ENCODE measurements at regions not wholly inside any gene's neighbourhood (a gene's known extent, or its start where the extent isn't known, plus 50 kb on each side); places are given as distances from the start of the nearest gene placed in this dataset.

DNA sequence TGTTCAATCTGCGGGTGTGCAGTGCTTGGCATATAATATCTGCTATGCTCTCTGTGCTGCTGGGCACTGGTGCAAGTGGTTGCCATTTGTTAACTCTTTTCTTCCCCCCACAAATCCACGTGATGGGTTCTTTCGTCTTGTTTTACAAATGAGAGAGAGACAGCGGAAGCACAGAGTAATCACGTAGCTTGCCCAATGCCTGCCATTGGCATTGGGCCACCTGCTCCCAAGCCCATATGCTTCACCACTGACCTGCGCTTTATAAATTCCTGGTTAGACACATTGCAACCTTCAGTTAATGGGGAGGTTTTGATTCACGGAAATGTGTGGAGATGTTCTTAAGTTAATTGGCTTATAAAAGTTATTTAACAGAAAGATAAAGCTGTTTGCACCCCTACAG lies 194.8 kb upstream of the ADAMTS16 start:
- FAIRE-seq = no peak
- DNase-seq (ENCODE audit: insufficient read length, low spot score) = no peak

DNA sequence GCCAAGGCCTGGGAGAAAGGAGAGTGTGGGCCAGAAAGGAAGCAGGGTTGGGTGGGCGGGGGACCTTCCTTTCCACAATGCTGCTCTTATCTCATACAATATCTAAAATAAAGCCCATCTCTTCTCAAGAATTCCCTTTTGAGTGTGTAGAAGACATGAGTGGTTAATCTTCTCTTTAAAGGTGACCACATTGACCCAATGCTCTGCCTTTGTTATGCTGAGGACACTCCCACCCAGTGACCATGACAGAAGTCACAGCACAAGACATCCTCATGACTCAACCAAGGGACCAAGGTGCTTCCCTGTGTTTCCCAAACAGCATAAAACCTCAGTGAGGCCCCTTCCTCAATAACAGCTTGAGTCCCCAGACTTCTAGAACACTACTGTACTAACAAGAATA lies 193.0 kb upstream of the ADAMTS16 start:
- DNase-seq (ENCODE audit: insufficient read length, low spot score) (no peak), FAIRE-seq (no peak)

DNA sequence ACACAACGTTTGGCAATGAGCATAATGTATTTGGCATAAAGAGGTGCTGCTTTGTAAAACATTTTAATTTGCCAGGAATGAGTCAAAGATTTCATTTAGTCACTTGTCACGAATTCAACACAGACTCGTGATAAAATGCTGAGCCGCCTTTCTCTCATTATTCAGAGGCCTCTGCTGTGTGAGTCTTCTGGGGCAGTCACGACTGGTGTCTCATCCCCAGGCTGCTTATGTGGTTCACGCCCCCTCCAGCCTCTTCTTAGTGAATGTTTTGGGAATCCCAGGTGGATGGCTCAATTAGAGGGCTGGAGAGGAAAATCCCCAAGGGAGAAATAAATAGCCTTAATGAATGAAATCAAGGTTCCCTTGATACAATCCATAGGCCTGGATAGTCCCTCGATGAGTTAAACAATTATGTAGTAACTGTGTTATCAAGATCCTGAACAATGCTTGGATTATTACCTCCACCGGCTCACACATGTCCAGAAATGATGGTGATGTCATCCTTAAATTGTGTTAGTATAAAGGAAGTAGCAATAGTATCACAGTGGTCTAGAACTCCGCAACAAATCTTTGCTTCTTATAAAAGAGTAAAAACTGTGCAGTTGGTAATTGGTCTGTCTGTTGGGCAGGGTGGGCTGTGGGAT lies 192.1 kb upstream of the ADAMTS16 start:
- DNase-seq (ENCODE audit: insufficient read length, low spot score) (no peak), FAIRE-seq (no peak)

DNA sequence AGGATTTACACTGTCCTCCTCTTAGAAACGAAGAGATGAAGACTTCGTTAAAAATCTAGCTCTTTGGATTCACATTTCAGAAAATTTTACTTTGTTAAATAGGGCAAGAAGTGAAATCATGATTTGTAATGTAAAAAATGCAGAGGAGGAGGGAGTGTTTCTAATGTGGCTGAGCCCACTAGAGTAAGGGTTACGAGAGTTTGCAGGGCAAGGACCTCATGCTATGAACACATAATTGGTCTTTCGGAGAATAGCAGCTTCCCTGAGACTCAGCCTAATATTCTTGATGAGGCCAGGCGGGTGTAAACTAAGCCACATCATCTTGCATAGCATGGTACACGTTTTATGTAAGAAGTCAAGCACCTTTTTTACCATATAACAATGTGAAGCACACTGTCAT lies 191.0 kb upstream of the ADAMTS16 start:
- FAIRE-seq = no peak

DNA sequence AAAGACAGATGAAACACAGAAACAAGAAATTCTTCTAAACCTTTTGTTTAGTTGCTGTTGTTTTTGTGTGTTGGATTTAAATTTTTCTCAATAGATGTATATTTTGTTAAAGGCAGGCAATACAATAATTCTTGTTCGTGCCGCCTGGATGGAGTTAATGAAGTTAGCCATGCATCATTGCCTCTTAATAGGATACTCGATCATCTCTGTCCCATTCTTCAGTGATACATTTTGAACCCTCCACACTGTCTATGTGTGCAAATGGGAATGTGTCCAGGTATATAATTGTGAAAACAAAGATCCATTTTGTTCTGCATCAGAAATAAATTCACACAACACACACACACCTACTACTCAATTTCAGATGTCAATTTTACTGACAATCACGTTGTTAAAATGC lies 186.6 kb upstream of the ADAMTS16 start:
- FAIRE-seq (no peak), DNase-seq (ENCODE audit: insufficient read length, low spot score) (no peak)

More for the DNA sequence above, 191.0 kb upstream of the ADAMTS16 start:
- DNase-seq (ENCODE audit: insufficient read length, low spot score) = no peak

DNA sequence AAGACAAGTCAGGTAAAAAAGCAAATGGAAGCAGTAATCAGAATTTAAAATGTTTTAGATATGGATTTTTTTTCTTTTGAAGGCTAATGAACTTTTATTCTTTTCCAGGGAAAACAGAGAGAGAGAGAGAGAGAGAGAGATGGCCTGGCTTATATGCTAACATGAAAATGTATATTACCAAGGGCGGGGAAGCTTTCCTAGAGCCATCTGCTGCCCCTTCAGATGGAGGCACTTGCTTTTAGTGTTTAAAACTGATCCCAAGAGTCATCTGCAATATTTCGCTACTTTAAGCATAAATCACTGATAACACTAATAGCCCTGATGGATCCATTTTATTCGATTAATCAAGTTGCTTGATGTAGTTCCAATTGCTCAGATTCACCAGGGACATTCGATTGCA lies 186.1 kb upstream of the ADAMTS16 start:
- FAIRE-seq (no peak), DNase-seq (ENCODE audit: insufficient read length, low spot score) (no peak)

DNA sequence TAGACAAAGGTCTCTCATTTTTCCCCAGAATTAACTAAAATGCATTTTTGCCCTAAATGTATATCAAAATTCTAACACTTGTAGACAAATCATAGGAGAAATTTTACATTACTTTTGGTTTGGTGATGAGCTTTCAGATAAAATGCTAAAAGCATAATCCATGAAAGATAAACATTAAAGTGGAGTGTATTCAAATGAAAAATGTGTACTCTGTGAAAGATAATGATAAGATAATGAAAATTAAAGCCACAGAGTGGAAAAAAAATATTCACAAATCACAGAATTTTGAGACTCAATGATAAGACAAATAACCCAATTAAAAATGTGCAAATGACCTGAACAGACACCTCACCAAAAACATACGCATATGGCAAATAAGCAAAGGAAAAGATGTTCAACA lies 176.9 kb upstream of the ADAMTS16 start:
- DNase-seq (ENCODE audit: insufficient read length, low spot score) (no peak), FAIRE-seq (no peak)

DNA sequence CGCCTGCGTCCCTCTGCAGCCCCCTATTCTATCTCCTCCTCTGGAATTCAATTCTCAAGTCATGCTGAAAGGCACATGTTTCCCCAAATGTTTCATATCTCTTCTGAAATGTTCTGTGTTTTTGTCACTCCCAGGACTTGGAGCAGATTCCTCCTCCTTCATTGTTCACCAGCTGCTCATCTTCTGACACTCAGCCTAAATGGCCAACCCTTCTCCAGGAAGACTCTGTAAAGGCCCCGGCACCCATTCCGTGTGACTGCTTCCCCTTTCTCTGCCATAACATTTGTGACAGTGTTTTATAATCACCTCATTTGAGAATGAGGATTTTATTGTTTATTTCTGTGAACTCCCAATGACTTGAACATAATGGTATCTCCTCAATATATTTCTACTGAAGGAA lies 170.8 kb upstream of the ADAMTS16 start:
- DNase-seq (ENCODE audit: insufficient read length, low spot score) = no peak
- no peak for FAIRE-seq

DNA sequence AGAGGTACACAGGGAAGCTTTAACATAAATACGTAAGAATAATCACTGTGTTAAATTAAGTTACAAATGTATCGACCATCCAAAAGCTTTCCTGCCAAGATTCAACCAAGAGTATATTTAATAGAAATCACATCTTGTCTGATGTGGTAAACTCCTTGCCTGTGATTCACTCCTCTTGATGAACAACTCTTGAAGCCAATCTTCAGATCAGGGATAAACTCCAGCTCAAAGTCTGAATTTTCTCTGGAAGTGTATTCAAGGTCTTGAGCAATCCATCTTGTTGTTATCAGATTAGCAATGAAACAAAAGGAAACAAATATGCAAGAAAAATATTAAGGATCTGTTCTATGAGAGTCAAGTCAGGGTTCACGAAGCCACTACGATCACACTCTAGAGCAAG lies 170.0 kb upstream of the ADAMTS16 start:
- no peak for FAIRE-seq
- DNase-seq (ENCODE audit: insufficient read length, low spot score) = no peak

DNA sequence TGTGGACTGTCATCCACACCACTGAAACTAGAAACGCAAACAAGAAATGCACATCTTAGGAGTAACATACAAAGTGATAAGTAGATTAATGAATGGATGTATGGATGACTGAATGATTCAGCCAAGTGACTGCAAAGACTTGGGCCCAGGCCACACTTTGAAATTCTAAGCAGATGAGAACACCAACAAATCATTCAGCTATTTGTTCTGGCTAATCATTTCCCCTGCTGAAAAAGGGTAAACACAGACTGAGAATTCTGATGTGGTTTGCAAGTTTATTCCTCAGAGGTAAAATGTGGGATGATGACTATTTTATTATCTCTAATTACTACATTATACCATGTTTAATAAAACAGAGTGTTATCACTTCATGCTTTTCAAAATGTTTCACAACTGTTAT lies 163.2 kb upstream of the ADAMTS16 start:
- FAIRE-seq (no peak), DNase-seq (ENCODE audit: insufficient read length, low spot score) (no peak)

DNA sequence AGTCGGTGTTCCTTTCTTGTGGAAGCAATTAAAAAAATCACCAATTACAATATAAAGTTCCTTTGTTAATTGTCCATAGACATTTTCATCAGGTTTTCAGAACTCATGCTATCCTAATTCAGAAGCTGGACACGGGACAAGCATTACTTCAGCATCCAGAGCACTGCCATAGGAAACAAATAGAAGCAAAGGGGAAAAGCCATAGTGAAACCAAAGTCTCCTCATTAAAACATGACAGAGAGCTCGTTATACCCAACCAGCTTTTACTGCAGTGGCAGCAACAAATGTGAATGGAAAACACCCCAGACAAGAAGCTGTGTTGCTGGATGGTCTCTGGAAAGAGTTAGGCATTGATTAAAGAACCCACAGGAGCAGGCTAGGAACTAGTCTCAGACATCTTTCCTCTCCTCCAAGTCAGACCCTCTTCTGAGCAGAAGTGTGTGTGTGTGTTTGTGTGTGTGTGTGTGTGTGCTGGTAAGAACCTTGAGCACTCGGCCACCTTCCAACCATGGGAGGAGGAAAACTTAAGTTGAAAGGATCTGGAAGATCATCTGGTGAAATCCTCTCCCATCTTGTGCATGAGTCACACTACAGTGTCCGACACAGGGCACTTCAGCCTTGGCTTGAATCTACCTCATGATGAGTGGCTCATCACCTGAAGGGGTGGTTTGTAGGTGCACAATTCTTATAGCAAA lies 162.6 kb upstream of the ADAMTS16 start:
- DNase-seq (ENCODE audit: insufficient read length, low spot score) (no peak), FAIRE-seq (no peak)

DNA sequence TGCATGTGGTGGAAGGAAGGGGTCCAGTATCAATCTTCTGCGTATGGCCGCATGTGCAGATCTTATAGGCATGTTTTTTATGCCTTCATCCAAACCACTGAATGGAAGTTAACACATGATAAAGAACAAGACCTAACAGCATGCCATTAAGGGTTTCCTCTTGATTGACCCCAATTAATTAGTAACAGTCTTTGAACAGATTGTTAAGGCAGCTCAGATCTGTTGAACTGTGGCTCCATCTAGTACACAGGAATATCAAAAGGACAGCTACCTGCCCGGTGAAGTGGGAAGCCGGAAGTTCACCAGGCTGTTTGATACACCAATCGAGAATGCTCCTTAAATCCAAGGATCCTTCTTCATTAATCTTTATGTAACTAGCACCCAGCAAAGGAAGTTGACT lies 159.9 kb upstream of the ADAMTS16 start:
- no peak for DNase-seq (ENCODE audit: insufficient read length, low spot score)
- FAIRE-seq = no peak

DNA sequence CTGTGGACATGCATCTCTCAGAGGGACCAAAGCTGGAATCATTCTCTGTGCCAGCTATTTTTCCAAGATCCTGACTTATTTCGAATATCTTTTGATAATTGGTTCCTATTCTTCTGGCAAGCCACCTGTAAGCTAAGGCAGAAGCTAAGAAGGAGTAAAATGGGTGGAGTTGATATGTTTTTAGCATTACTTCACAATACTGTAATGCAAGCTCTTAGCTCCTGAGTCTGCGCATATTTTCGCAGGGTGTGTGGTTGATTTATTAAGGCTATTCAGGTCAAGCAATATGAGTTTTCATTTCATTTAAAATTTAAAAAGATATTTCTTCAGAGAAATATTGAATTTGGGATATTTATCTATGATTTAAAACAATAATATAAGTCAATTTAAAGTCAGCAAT lies 158.5 kb upstream of the ADAMTS16 start:
- no peak for DNase-seq (ENCODE audit: insufficient read length, low spot score)
- FAIRE-seq = no peak

DNA sequence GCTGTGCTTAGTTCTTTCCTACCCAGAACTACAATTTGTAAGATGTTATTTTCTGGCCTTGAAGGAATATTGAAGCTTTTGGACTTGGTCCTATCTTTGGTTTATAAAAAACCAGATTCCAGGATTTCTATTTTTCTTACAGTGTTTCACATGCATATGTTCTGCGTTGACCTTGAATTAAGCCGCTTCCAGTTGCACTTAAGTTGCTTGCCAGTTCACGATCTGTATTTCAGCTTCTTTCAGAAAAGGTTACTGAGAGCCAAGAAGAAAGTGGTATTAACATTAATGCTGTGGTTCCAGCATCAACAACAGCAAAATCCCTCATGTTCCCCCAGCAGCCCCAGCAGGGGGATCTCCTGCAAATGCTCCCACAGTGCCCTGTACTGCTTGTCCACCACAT lies 156.4 kb upstream of the ADAMTS16 start:
- FAIRE-seq = no peak
- no peak for DNase-seq (ENCODE audit: insufficient read length, low spot score)

DNA sequence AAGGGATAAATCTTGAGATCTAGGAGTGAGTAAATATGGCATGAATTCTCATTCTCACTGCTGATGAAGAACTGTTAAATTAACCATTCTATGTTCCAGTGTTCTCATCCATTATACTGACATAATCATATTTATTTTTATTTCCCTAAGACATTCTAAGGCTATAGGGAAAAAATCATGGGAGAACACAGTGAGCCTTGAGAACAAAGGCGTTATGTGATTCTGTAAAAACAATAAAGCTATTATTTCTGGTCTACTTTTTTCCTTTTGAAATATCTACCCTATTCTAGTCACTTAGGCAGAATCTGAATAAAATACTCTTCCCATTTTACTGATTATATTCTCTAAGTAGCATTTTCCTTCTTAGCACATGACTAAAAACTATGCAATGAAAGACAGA lies 155.7 kb upstream of the ADAMTS16 start:
- FAIRE-seq = no peak

DNA sequence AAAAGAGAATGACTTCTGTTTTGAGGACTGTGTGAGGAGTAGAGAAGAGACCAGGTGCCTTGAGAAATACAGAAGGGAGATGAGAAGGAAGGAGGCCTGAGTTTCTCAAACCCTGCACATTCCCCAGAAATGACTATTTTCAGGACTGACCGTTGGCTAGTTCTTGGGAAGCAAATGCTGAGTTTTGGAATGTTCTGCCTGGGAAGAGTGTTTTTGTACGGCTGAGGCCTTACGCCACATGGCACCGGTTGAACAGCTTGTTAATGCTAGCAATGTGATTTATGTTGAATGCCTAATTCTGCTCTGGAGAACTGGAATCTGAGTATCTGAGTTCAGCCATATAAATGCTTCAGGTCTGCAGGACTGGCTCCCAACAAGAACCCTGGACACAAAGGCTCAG lies 152.7 kb upstream of the ADAMTS16 start:
- no peak for DNase-seq (ENCODE audit: insufficient read length, low spot score)
- no peak for FAIRE-seq

More for the DNA sequence above, 155.7 kb upstream of the ADAMTS16 start:
- DNase-seq (ENCODE audit: insufficient read length, low spot score) = no peak

DNA sequence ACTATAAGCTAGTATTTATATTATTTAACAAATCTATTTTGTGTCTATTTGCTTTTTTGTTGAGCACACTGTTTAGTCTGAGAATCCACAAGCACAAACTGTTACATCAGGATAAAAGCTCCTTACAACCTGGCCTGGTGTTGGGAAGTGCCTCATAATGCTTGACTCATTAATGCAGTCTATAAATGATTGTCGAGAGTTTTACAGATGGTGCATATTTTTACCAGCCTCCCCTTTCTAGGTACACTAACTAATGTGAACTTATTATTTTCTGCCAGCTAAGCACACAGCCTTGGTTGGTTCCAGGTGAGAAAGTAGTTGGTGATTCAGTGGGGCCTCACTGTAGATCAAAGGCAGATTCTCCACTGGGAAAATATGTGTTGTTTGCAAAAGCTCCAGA lies 151.0 kb upstream of the ADAMTS16 start:
- DNase-seq (ENCODE audit: insufficient read length, low spot score) = no peak
- FAIRE-seq = no peak

DNA sequence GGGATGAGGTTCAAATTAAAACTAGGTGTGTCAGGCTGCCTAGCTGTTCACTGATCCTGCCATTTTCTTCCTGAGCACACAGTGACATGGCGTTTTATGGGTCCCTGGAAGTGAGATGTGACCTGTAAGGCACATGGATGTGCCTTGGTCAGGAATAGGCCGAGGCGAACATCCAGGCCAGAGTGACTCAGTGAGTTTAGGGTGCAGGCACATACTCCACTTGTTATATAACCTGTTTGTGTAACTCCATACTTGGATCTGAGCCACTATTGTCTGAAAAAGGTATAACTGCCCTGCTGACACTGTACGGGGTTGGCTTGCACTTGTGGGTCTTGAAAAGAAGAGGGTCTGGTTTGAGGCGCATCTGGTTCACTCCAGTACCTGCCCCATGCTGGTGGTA lies 150.1 kb upstream of the ADAMTS16 start:
- DNase-seq (ENCODE audit: insufficient read length, low spot score) = no peak
- no peak for FAIRE-seq

DNA sequence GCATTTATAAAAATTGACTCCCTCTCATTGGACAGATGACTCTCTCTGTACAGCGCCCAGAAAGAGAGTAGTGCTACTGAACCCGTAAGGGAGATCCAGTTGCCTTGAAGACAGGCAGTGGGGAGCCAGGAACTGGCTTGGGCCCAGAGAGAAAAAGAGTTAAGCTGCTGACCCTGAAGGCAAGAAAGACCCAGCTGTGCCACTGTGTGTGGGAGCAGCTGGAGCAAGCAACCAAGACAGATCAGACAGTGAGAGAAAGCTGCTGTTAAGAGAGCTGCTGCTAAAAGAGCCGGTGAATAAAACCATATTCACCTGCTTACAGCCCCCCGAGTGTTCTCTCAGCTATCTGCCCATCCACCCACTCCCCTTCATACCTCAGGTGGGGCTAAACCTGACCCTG lies 149.7 kb upstream of the ADAMTS16 start:
- no peak for DNase-seq (ENCODE audit: insufficient read length, low spot score)

DNA sequence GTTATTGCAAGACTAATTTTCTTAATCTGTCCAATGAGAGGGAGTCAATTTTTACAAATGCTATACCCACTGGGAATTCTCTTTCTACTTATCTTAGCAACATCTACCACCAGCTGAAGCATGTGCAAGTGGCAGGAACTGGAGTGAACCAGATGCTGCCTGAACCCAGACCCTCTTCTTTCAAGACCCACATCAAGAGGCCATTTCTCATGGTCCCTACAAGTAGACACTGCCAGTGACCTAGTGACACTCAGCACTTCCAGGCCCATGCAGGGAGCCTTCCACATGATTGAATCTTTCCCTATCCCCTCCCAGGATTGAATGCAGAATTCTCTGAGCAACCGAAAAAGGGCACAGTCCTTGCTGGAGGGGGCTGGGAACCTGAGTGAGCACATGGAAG lies 148.2 kb upstream of the ADAMTS16 start:
- FAIRE-seq (no peak), DNase-seq (ENCODE audit: insufficient read length, low spot score) (no peak)

More for the DNA sequence above, 149.7 kb upstream of the ADAMTS16 start:
- no peak for FAIRE-seq

DNA sequence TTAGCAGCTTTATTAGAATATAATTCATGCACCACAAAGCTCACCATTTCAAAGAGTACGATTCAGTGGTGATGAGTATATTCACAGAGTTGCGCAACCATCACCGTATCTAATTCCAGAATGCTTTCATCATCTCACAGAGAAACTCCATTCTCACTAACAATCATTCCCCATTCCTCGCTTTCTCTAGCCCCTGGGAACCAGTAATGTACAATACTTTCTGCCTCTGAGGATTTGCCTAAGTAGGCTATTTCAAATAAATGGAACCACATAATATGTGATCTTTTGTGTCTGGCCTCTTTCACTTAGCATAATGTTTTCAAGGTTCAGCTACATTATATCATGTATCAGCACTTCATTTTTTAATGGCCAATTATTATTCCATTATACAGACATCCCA lies 145.1 kb upstream of the ADAMTS16 start:
- no peak for DNase-seq (ENCODE audit: insufficient read length, low spot score)
- no peak for FAIRE-seq

DNA sequence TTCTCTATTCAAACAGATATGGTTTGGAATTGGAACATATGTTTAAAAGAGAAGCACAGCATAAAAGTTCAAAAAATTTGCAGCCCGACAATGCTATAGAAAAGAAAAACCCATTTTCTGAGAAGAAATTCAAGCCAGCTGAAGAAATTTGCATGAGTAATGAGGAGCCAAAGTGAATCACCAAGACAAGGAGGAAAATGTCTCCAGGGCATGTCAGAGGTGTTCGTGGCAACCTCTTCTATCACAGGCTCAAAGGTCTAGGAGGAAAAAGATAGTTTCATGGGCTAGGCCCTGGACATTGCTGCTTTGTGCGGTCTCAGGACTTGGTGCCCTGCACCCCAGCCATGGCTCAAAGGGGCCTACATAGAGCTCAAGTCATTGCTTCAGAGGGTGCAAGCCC lies 134.8 kb upstream of the ADAMTS16 start:
- no peak for FAIRE-seq
- DNase-seq (ENCODE audit: insufficient read length, low spot score) = no peak

DNA sequence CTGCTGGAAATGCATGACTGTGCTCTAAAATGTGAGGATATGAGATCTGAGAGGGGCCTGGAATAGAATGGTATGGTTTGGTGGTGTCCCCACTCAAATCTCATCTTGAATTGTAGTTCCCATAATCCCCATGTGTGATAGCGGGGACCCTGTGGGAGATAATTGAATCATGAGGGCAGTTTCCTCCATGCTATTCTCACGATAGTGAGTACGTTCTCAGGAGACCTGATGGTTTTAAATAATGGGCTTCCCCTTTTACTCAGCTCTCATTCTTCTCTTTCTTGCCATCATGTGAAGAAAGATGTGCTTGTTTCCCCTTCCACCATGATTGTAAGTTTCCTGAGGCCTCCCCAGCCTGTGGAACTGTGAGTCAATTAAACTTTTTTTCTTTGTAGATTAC lies 133.6 kb upstream of the ADAMTS16 start:
- DNase-seq (ENCODE audit: insufficient read length, low spot score) (no peak), FAIRE-seq (no peak)

All from GM19239 (cell line).